ENCODE measurements at regions not wholly inside any gene's neighbourhood (a gene's known extent, or its start where the extent isn't known, plus 50 kb on each side); places are given as distances from the start of the nearest gene placed in this dataset.

GRCh38 chr15:38692789-38693062 is 128.1 kb upstream of the RASGRP1 start:
- no peak overlapping the region for H3K4me3 Mint-ChIP-seq
- H3K4me1 Mint-ChIP-seq: peaks cover 15% of the 10 kb centered on the region
- H3K9me3 Mint-ChIP-seq: no peaks in the 10 kb centered on the region
- H3K36me3 Mint-ChIP-seq: no peaks in the 10 kb centered on the region
- ATAC-seq: no peak
- CTCF ChIA-PET: interaction anchor here (1.6 to 7.5 kb wide), 4 partner anchors 10 to 252 kb away, joined by 5 to 93 read pairs (median 45); partner anchors contain the start of gene RASGRP1
- TF ChIP-seq ELF4 (CRISPR knock-in tag; IDR thresholded peaks at IDR 0.05; ENCODE audit: low read depth): no peak
- TF ChIP-seq EMX1 (CRISPR knock-in tag; IDR thresholded peaks at IDR 0.05): no peak
- no peak for TF ChIP-seq FOXK1 (CRISPR knock-in tag; IDR thresholded peaks at IDR 0.05)
- no peak for TF ChIP-seq NFATC4 (CRISPR knock-in tag; IDR thresholded peaks at IDR 0.05)
- TF ChIP-seq GRHL2 (CRISPR knock-in tag; IDR thresholded peaks at IDR 0.05; ENCODE audit: insufficient replicate concordance, severe bottlenecking): no peak
- TF ChIP-seq ERG (CRISPR knock-in tag; IDR thresholded peaks at IDR 0.05): no peak
- TF ChIP-seq, protein P1, sequence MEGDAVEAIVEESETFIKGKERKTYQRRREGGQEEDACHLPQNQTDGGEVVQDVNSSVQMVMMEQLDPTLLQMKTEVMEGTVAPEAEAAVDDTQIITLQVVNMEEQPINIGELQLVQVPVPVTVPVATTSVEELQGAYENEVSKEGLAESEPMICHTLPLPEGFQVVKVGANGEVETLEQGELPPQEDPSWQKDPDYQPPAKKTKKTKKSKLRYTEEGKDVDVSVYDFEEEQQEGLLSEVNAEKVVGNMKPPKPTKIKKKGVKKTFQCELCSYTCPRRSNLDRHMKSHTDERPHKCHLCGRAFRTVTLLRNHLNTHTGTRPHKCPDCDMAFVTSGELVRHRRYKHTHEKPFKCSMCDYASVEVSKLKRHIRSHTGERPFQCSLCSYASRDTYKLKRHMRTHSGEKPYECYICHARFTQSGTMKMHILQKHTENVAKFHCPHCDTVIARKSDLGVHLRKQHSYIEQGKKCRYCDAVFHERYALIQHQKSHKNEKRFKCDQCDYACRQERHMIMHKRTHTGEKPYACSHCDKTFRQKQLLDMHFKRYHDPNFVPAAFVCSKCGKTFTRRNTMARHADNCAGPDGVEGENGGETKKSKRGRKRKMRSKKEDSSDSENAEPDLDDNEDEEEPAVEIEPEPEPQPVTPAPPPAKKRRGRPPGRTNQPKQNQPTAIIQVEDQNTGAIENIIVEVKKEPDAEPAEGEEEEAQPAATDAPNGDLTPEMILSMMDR (IDR thresholded peaks at IDR 0.05): no peak
- TF ChIP-seq CREB1 (CRISPR knock-in tag; IDR thresholded peaks at IDR 0.05): no peak
- TF ChIP-seq MXD4 (CRISPR knock-in tag; IDR thresholded peaks at IDR 0.05; ENCODE audit: borderline replicate concordance): no peak
- no peak for TF ChIP-seq SMAD3 (CRISPR knock-in tag; IDR thresholded peaks at IDR 0.05; ENCODE audit: borderline replicate concordance)
- TF ChIP-seq, protein P2, sequence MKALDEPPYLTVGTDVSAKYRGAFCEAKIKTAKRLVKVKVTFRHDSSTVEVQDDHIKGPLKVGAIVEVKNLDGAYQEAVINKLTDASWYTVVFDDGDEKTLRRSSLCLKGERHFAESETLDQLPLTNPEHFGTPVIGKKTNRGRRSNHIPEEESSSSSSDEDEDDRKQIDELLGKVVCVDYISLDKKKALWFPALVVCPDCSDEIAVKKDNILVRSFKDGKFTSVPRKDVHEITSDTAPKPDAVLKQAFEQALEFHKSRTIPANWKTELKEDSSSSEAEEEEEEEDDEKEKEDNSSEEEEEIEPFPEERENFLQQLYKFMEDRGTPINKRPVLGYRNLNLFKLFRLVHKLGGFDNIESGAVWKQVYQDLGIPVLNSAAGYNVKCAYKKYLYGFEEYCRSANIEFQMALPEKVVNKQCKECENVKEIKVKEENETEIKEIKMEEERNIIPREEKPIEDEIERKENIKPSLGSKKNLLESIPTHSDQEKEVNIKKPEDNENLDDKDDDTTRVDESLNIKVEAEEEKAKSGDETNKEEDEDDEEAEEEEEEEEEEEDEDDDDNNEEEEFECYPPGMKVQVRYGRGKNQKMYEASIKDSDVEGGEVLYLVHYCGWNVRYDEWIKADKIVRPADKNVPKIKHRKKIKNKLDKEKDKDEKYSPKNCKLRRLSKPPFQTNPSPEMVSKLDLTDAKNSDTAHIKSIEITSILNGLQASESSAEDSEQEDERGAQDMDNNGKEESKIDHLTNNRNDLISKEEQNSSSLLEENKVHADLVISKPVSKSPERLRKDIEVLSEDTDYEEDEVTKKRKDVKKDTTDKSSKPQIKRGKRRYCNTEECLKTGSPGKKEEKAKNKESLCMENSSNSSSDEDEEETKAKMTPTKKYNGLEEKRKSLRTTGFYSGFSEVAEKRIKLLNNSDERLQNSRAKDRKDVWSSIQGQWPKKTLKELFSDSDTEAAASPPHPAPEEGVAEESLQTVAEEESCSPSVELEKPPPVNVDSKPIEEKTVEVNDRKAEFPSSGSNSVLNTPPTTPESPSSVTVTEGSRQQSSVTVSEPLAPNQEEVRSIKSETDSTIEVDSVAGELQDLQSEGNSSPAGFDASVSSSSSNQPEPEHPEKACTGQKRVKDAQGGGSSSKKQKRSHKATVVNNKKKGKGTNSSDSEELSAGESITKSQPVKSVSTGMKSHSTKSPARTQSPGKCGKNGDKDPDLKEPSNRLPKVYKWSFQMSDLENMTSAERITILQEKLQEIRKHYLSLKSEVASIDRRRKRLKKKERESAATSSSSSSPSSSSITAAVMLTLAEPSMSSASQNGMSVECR (CRISPR knock-in tag; IDR thresholded peaks at IDR 0.05; ENCODE audit: borderline replicate concordance): no peak
- no peak for DNase-seq (ENCODE audit: low spot score)
- H3K27ac Mint-ChIP-seq: no peak overlapping the region
- POLR2A ChIA-PET: interaction anchor here (0.7 kb wide), 1 partner anchor 1064 kb away, joined by 3 read pairs; no protein-coding TSS in a partner anchor
- no peaks in the 10 kb centered on the region for H3K27me3 Mint-ChIP-seq (ENCODE audit: low read depth)

GRCh38 chr15:38695249-38696108 is 130.9 kb upstream of the RASGRP1 start:
- Mint-ChIP-seq H3K36me3 (no peaks in the 10 kb centered on the region), H3K4me3 (no peak overlapping the region), H3K27me3 (ENCODE audit: low read depth) (no peaks in the 10 kb centered on the region), H3K9me3 (peaks cover 2% of the 10 kb centered on the region; the same call in 1 of the 2 replicates), H3K4me1 (no peaks in the 10 kb centered on the region), H3K27ac (no peak overlapping the region)
- ATAC-seq (no peak), DNase-seq (ENCODE audit: low spot score) (no peak)
- POLR2A ChIA-PET: no interaction called here
- CTCF ChIA-PET: interaction anchor here (0.7 kb wide), 1 partner anchor 132 kb away, joined by 3 read pairs; no protein-coding TSS in a partner anchor
- TF ChIP-seq, protein P3, sequence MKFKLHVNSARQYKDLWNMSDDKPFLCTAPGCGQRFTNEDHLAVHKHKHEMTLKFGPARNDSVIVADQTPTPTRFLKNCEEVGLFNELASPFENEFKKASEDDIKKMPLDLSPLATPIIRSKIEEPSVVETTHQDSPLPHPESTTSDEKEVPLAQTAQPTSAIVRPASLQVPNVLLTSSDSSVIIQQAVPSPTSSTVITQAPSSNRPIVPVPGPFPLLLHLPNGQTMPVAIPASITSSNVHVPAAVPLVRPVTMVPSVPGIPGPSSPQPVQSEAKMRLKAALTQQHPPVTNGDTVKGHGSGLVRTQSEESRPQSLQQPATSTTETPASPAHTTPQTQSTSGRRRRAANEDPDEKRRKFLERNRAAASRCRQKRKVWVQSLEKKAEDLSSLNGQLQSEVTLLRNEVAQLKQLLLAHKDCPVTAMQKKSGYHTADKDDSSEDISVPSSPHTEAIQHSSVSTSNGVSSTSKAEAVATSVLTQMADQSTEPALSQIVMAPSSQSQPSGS (CRISPR knock-in tag; IDR thresholded peaks at IDR 0.05; ENCODE audit: borderline replicate concordance, low read depth): no peak
- no peak for TF ChIP-seq TCF7 (CRISPR knock-in tag; IDR thresholded peaks at IDR 0.05; ENCODE audit: low read depth)
- TF ChIP-seq TP53 (CRISPR knock-in tag; IDR thresholded peaks at IDR 0.05): no peak
- TF ChIP-seq, protein P4, sequence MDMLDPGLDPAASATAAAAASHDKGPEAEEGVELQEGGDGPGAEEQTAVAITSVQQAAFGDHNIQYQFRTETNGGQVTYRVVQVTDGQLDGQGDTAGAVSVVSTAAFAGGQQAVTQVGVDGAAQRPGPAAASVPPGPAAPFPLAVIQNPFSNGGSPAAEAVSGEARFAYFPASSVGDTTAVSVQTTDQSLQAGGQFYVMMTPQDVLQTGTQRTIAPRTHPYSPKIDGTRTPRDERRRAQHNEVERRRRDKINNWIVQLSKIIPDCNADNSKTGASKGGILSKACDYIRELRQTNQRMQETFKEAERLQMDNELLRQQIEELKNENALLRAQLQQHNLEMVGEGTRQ (CRISPR knock-in tag; IDR thresholded peaks at IDR 0.05): no peak
- no peak for TF ChIP-seq MYBL2 (CRISPR knock-in tag; IDR thresholded peaks at IDR 0.05)
- no peak for TF ChIP-seq TEAD4 (CRISPR knock-in tag; IDR thresholded peaks at IDR 0.05)
- TF ChIP-seq NR1H2 (CRISPR knock-in tag; IDR thresholded peaks at IDR 0.05): no peak
- TF ChIP-seq, protein P2 (CRISPR knock-in tag; IDR thresholded peaks at IDR 0.05; ENCODE audit: borderline replicate concordance): no peak
- no peak for TF ChIP-seq GTF2I (CRISPR knock-in tag; conservative IDR thresholded peaks at IDR 0.05)
- TF ChIP-seq ZNF232 (CRISPR knock-in tag; IDR thresholded peaks at IDR 0.05): no peak
